PFSK-1 (cell line): ENCODE measurements at regions not wholly inside any gene's neighbourhood (a gene's known extent, or its start where the extent isn't known, plus 50 kb on each side); places are given as distances from the start of the nearest gene placed in this dataset.

Experiments
- FOXP2 ChIP-seq: optimal IDR thresholded peaks from 2 replicates; pipeline ENCODE3; 2011; ENCODE audit warnings: borderline replicate concordance, control low read depth, inconsistent platforms; ENCODE audit not compliant: insufficient read depth; ENCODE audit errors: extremely low read length, extremely low read depth
- POLR2AphosphoS5 ChIP-seq: IDR thresholded peaks from 2 replicates; pipeline ENCODE4 v1.6.1; 2012; ENCODE audit warnings: low read depth, mild to moderate bottlenecking, control low read depth, low read length, moderate library complexity
- SIN3A ChIP-seq: IDR thresholded peaks from 2 replicates; pipeline ENCODE4 v1.6.1; 2012; ENCODE audit warnings: mild to moderate bottlenecking, low read length, moderate library complexity, borderline replicate concordance; ENCODE audit not compliant: insufficient read depth
- TAF1 ChIP-seq: IDR thresholded peaks from 2 replicates; pipeline ENCODE4 v1.6.1; 2012; ENCODE audit warnings: low read length, control low read depth, borderline replicate concordance; ENCODE audit not compliant: insufficient read depth
- TF ChIP-seq, protein P1 (sequence below), 2 experiments: IDR thresholded peaks; 2 replicates each; pipeline versions ENCODE4 v1.6.1 to v1.8.0; 2011 to 2012; ENCODE audit warnings: low read depth in 2 of 2, low read length in 2 of 2, control low read depth in 1 of 2, inconsistent platforms in 1 of 2, mild to moderate bottlenecking in 1 of 2, moderate library complexity in 1 of 2; ENCODE audit not compliant: insufficient read depth in 1 of 2

DNA sequence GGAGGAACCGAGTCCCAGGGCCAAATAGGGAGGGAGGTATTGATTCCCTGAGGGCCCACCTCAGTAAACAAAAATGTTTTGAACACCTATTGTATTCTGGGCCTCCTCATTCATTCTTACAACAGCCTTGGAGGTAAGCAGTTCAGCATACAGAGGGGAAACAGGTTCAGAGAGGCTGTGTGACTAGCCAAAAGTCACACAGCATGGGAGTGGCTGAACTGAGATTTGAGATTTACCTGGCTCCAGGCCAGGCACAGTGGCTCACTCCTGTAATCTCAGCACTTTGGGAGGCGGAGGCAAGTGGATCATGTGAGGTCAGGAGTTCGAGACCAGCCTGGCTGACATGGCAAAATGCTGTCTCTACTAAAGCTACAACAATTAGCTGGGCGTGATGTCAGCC lies 107.2 kb downstream of the TMEM130 start:
- TF ChIP-seq TAF1: no peak
- no peak for TF ChIP-seq SIN3A
- TF ChIP-seq, protein P1, sequence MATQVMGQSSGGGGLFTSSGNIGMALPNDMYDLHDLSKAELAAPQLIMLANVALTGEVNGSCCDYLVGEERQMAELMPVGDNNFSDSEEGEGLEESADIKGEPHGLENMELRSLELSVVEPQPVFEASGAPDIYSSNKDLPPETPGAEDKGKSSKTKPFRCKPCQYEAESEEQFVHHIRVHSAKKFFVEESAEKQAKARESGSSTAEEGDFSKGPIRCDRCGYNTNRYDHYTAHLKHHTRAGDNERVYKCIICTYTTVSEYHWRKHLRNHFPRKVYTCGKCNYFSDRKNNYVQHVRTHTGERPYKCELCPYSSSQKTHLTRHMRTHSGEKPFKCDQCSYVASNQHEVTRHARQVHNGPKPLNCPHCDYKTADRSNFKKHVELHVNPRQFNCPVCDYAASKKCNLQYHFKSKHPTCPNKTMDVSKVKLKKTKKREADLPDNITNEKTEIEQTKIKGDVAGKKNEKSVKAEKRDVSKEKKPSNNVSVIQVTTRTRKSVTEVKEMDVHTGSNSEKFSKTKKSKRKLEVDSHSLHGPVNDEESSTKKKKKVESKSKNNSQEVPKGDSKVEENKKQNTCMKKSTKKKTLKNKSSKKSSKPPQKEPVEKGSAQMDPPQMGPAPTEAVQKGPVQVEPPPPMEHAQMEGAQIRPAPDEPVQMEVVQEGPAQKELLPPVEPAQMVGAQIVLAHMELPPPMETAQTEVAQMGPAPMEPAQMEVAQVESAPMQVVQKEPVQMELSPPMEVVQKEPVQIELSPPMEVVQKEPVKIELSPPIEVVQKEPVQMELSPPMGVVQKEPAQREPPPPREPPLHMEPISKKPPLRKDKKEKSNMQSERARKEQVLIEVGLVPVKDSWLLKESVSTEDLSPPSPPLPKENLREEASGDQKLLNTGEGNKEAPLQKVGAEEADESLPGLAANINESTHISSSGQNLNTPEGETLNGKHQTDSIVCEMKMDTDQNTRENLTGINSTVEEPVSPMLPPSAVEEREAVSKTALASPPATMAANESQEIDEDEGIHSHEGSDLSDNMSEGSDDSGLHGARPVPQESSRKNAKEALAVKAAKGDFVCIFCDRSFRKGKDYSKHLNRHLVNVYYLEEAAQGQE (IDR thresholded peaks at IDR 0.05; ENCODE audit: insufficient read depth in 1 of 2, low read depth in 2 of 2, low read length in 2 of 2): no peak
- TF ChIP-seq POLR2AphosphoS5: no peak
- TF ChIP-seq FOXP2: no peak

DNA sequence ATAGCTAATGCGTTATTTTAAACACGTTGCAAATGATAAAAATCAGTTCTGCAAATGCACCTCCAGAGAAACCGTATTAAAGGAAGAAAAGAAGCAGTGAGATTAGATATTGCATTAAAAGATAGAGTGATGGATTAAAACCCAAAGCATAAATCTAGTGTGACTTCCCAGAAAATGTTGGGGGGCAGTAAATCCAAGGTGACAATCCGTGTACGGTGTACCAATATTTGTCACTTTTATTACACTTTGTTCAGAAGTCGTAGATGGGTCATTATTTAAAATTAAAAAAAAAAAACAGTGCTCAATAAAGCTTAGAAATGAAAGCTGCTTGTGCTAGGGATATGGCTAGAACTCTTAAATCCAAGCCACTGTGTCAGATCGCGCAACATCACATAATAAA lies 106.4 kb downstream of the TMEM130 start:
- TF ChIP-seq, protein P1 (IDR thresholded peaks at IDR 0.05; ENCODE audit: insufficient read depth in 1 of 2, low read depth in 2 of 2, low read length in 2 of 2): no peak
- TF ChIP-seq SIN3A: no peak
- no peak for TF ChIP-seq FOXP2
- TF ChIP-seq TAF1: no peak
- no peak for TF ChIP-seq POLR2AphosphoS5

DNA sequence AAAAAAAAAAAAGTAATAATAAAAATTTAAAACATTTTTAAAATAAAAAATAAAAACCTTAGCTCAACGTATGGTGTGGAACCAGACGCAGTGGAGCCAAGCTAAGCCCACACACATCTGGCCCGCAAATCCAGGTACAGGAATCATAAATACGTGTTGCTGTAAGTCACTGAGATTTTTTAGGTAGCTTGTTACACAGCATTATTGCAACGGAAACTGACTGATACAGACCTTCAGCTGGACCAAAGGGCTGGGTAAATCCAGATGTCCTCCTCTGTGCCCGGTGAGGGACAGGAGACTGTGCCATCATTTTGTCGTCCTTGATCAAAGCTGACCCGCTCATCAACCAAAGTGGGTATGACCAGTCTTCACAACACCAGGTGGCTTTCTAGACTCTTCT lies 104.9 kb downstream of the TMEM130 start:
- TF ChIP-seq, protein P1 (IDR thresholded peaks at IDR 0.05; ENCODE audit: insufficient read depth in 1 of 2, low read depth in 2 of 2, low read length in 2 of 2): no peak
- TF ChIP-seq FOXP2 (no peak), TAF1 (no peak), SIN3A (no peak), POLR2AphosphoS5 (no peak)

DNA sequence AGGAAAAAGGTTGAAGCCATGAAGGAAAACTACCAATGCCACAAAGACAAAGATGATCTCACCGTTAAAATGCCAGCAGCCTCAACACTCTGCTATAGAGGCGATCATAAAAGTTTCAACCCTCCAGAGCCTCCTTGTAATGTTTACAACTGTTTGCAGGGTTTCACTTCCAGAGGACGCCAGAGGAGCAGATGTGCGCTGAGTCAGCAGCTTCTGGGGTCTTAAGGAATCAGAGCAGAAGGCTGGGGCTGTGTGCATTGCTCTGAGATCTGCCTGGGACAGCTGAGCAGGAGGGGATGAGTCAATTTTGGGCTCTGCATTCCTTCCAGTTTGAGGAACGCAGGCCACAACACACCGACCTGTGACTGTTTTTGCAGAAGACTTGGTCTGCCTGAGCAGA lies 98.3 kb downstream of the TMEM130 start:
- no peak for TF ChIP-seq TAF1
- TF ChIP-seq SIN3A: no peak
- TF ChIP-seq, protein P1 (IDR thresholded peaks at IDR 0.05; ENCODE audit: insufficient read depth in 1 of 2, low read depth in 2 of 2, low read length in 2 of 2): no peak
- no peak for TF ChIP-seq POLR2AphosphoS5
- TF ChIP-seq FOXP2: no peak

DNA sequence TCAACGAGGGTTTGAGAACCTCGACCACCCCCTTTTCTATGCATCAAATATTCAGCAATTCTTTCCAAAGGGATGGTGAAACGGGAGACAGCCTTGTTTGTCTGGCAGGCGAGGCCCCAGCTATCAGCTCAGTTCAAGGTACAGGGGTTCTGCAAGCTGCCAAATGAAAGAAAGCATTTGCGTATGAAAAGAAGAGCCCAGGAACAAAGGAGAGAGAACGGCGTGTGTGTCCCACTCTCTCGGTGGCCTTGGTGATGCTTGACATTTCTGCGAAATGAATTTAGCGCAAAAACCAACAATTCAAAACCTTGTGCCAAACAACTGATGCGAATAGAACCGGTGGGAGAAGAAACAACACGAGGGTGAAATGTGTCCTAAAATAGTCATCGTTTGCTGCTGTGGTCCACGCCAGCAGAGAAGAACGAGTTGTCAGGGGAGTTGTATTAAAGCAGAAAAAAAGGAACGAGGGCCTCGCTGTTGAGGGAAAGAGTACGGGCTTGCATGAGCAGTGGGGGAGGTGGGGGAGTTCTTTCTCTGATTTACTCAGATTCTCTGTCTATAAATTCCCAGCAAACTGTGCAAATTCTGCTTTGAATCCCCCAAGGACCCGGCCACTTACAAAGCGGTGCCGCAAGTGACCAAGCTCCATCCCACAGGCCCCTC lies 97.7 kb downstream of the TMEM130 start:
- TF ChIP-seq, protein P1 (IDR thresholded peaks at IDR 0.05; ENCODE audit: insufficient read depth in 1 of 2, low read depth in 2 of 2, low read length in 2 of 2): no peak
- TF ChIP-seq POLR2AphosphoS5: no peak
- no peak for TF ChIP-seq TAF1
- no peak for TF ChIP-seq SIN3A
